GM18498 (cell line): ENCODE measurements at regions not wholly inside any gene's neighbourhood (a gene's known extent, or its start where the extent isn't known, plus 50 kb on each side); places are given as distances from the start of the nearest gene placed in this dataset.
"Not testable (repeated sequence)": the region's sequence is repeated elsewhere in the genome, so short reads cannot be mapped to it uniquely, and the experiment has no call there.

ENCODE experiments used
- ATAC-seq: cut with Tn5 transposase; IDR thresholded peaks from one replicate; pipeline ENCODE4 v1.9.1; 2021; ENCODE audit warnings: mild to moderate bottlenecking, moderate library complexity; ENCODE audit not compliant: unreplicated experiment

DNA sequence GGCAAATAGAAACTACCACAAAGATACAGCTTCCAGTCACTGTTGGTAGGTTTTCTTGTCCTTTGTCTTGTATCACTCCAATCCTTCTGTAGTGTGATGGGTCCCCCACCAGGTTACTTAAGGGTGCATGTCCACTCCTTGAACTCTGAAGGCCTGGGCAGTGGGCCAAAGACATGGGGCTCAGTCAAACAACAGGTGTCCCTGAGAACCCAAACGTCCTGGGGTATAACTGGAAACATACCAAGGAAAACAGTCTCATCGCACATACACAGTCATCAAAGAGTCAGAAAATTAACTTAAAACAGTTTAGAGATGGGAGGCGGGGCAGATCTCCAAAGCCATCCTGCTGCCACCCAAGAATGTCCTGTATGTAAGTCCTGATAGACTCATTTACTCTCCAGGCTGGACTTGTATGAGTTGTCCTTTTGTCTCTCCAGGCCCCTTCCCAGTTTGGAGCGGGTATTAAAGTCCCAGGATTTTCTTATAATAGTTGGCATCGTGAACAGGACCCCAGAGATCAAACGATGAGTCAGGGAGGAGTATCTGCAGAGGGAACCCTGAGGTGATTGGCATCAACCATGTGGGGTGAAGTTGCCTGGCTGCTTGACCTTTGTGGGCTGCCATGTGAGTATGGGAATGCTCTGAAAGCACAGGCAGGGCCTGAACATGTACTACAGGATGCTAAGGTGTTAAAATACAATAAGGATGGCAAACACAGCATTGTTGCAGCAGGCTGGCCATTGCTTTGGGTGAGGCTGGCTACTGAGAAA is 613.2 kb upstream of the KLF12 start:
- ATAC-seq = no peak

DNA sequence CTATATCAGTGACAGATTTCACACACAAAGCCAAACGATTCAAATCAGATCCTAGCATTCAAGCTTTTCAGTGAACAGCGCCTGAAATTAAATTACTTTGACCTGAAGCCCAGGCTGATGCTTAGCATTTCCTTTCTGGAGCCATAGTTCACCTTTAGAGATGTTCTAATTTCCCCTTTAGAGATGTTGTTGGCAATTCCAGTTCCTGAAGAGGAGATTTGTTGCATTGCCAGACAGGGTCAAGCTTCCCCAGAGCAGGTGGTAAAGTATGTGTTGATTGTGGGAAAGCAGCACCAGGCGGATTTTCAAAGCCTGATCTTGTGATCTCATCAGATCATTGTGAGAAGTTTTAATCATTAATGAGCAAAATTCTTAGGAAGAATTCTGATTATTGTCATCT is 609.8 kb upstream of the KLF12 start:
- ATAC-seq = no peak

GRCh38 chr13:74741732-74742131 is 607.5 kb upstream of the KLF12 start:
- ATAC-seq = no peak

- no peak for ATAC-seq
Measured at GRCh38 chr13:74732736-74733385, 598.7 kb upstream of the KLF12 start.

DNA sequence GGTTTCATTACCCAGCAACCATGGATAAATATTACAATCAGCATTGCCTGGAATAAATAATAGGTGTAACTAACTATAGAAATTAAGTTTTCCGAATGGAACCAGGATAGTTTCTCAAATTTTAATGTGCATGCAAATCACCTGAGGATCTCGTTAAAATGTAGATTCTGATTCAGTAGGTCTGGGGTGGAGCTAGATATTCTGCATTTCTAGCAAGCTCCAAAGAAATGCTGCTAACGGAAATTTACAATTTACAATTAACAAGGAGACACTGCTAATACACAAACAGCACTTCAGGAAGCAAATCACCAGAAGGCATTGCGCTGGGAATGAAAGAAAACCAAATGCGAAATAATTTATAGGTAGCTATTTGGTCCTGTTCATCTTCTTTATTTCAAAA is 597.5 kb upstream of the KLF12 start:
- ATAC-seq = no peak

DNA sequence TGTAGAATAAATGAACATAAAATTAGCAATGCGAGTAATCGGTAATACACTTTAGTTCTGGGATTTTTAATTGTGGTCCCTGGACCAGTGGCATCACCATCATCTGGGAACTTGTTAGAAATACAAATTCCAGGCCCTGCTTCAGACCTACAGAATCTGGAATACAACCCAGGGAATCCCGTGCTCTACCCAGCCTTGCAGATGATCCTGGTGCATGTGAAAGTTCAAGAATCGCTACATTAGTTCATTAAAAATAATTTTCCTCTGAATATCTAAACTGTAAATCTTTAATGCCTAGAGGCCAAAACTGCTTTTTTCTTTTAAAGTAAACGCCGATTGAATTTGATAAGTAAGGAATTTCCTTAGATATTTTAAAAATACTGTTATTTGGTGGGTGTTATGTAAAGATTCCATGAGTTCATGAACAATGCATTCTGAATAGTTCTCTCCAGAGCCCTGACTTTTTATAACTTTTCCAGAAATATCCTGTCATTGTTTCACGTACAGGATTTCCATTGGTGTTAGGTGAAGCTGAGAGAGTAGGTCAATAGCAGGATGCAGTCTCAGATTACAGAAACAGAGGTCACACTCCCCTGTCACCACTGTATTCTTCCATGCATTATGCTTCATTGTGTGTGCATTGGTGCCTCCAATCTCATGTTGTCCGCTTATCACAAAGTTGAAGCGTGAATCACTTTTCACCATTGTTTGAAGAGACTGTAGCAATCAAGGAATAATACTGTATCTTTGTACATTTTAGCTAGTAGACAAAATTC is 596.5 kb upstream of the KLF12 start:
- ATAC-seq = no peak

DNA sequence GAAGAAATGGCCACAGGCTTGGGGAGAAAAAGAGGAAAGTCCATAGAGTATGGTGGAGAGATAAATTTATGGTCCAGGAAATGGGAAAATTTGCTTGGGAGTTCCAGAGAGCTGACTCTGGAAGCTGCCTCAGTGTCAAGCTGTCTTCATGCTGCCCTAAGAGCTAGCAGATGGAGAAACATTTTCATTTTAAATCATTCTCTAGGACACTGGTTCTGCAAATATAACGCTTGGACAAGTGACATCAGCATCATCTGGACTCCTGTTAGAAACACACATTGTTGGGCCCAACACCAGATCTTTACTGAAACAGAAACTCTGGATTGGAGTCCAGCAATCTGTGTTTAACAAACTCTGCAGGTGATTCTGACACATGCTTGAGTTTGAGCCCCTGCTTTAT is 592.0 kb upstream of the KLF12 start:
- no peak for ATAC-seq

DNA sequence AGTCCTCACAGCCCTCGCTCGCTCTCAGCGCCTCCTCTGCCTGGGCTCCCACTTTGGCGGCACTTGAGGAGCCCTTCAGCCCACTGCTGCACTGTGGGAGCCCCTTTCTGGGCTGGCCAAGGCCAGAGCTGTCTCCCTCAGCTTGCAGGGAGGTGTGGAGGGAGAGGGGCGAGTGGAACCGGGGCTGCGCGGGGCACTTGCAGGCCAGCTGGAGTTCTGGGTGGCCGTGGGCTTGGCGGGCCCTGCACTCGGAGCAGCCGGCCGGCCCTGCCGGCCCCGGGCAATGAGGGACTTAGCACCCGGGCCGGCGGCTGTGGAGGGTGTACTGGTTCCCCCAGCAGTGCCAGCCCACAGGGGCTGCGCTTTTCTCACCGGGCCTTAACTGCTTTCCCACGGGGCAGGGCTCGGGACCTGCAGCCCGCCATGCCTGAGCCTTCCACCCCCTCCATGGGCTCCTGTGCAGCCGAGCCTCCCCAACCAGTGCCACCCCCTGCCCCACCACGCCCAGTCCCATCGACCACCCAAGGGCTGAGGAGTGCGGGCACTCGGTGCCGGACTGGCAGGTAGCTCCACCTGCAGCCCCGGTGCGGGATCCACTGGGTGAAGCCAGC is 584.1 kb upstream of the KLF12 start:
- ATAC-seq = not testable (repeated sequence)

DNA sequence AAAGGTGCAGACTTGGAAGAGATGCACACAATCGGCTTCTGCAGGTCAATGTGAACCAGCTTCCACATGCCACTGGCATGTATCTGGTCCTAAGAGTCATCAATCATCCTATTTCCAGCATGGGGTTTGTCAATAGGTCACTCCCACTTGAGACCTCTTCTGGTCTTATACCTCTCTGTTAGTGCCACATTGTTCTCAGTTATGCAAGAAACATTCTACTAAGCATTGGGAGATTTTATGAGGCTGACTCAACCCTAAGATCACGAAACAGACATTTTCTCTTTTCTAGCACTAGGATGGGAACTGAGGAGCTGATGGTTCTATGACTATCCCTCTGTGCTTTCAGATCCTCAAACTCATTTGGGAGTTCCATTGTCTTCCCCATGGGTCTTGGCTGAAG is 581.5 kb upstream of the KLF12 start:
- no peak for ATAC-seq

DNA sequence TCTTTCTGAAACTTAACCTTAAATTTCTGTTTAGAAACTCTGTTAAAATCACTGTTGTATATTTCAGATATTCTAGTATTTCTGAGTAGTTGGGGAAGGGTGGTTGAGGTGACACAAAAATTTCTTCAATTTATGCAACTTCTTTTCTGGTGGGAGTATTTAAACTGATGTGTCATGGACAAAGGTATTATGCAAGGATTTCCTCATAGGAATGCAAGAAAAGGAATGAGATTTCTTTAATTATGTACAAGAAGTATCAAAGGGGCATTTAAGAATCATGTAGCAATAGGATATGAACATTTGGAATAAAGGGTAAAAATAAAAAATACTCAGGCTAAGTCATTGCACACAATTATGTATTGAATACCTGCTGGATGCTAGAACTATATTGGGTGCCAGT is 575.8 kb upstream of the KLF12 start:
- ATAC-seq = no peak

DNA sequence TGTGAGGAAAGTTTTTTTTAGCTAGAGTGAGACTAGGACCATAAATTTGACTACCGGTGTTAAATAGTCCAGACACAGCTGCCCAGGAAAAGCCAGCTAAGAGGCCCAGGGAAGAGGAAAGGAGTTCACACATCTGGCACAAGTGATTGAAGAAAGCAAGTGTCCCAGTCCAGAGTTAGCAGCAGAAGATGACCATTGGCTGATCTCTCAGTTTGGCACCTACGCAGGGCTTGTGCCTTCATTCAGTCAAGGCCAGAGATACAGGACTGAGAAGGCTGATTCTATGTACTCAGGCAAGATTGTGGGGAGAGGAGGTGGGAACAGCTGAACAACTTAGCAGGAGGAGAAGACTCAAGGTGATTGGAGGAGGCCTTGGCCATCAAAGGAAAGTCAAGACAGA is 575.0 kb upstream of the KLF12 start:
- ATAC-seq = no peak

DNA sequence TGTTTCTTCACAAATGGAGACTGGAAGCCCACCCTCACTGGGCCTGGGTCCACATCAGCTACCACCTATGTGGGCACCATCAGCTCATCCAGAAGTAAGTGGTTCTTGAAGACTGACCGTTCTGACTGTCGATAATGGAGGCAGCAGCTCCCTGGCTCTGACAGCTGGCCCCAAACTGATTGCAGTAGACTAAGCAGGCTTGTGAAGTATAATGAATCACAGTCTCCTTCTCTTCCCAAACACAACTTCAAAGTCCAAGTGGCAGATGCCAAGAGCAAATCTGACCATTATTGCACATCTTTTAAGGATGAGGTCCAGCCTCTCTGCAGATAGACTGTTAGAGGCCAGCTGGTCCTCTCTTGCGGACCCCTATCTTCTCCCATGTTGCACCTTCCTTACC is 574.4 kb upstream of the KLF12 start:
- ATAC-seq = no peak

GRCh38 chr13:74707291-74707690 is 573.1 kb upstream of the KLF12 start:
- no peak for ATAC-seq

GRCh38 chr13:74706801-74707200 is 572.6 kb upstream of the KLF12 start:
- ATAC-seq = no peak

GRCh38 chr13:74705438-74705837 is 571.2 kb upstream of the KLF12 start:
- no peak for ATAC-seq

DNA sequence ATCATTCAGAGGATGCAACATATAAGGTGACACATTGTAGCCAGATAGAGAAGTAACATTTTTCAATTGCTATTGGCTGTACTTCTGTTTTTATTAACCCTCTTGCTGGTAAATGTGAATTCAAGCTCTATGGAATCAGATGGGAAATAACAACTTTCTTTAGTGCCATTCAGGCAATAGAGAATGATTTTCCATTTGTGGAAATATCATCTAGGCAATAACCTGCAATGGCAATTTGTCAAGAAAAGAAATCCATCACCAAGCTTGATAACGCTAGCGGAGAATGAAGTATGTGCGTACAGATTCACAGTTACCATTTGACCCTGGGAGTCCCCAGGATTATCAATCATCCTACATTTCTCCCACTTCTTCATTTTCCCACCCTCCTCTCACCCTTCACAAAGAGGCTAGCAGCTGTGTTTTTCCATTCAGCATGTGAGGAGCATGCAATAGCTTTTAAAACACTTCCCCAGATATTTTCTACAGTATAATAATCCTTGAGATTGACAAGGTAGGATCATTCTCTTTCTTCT is 569.7 kb upstream of the KLF12 start:
- no peak for ATAC-seq

DNA sequence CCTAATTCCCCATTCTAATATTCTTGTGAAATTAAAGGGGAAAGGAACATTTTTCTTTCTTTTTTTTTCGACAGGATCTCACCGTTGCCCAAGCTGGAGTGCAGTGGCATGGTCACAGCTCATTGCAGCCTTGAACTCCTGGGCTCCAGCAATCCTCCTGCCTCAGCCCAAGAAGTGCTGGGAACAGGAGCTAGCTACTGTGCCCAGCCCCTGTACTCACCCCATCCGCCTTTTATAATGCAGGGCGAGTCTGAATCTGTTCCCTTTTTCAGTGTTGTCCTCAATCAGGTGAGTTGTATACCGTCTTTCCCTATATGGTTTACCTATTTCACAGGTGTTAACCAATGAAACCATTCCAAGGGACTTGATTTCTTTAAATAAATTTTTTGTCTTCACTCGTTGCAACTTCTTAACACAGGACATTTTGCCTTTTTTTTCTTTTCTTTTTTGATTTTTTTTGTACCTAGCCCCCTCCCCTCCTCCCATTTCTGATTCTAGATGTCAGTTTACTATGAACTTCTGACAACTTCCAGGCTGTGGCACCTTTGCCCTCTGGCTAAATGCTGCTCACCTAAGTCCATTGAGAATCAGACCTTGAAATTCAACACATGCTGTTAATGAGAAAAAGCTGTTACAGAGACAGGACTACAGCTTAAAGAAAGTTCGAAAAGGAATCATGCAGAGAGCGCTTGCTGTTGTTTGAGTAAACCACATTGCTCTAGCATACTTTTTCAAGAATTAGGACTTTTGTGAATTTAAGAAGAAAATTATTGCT is 562.1 kb upstream of the KLF12 start:
- ATAC-seq = no peak

GRCh38 chr13:74695021-74695800 is 561.0 kb upstream of the KLF12 start:
- ATAC-seq = no peak

GRCh38 chr13:74687442-74688182 is 553.4 kb upstream of the KLF12 start:
- ATAC-seq = no peak
